ENCODE measurements at regions not wholly inside any gene's neighbourhood (a gene's known extent, or its start where the extent isn't known, plus 50 kb on each side); places are given as distances from the start of the nearest gene placed in this dataset.

DNA sequence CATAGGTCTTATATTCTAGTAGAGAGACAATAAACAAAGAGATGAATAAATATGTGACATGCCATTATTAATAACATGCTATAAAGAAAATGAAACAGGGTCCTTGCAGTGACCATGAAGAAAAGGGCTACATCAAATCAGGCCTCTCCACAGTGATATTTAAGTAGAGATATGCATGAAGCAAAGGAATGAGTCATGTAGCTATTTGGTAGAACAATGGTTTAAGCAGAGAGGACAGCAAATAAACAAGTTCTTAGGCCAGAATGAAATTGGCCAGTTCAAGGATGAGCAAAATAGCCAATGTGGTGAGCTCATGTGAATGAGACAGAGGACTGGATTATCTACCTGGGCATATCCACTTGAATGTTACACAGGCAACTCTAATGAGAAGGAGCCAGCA lies 172.2 kb upstream of the FERD3L start:
- CTCF ChIA-PET: no interaction called here
- POLR2A ChIA-PET (ENCODE audit: unreplicated experiment): no interaction called here
- peak; percentile 9 for DNase-seq
- Histone ChIP-seq H2AK5ac (ENCODE audit: low read depth, low read length) (no peak overlapping the region), H2BK120ac (ENCODE audit: low read depth, low read length) (no peak overlapping the region), H3K9me1 (ENCODE audit: insufficient read depth, low read length) (no peaks in the 10 kb centered on the region), H3K36me3 (ENCODE audit: control insufficient read depth, insufficient read depth, low read length) (no peaks in the 10 kb centered on the region), H3K4me3 (ENCODE audit: insufficient read depth, low read depth, low read length) (no peak overlapping the region), H4K20me1 (ENCODE audit: insufficient read depth, low read length) (no peaks in the 10 kb centered on the region), H3K9me3 (ENCODE audit: control insufficient read depth, insufficient read depth, low read length) (no peaks in the 10 kb centered on the region), H3K56ac (ENCODE audit: extremely low read depth, insufficient read depth, low read length) (no peak overlapping the region), H2AK9ac (replicated peaks; ENCODE audit: low read depth, low read length, poor library complexity) (no peak overlapping the region), H2BK15ac (ENCODE audit: low read depth, low read length) (no peak overlapping the region), H3K4me2 (ENCODE audit: low read depth, low read length) (no peak overlapping the region), H3K4ac (ENCODE audit: low read depth, low read length) (no peak overlapping the region), H4K8ac (ENCODE audit: low read depth in 2 of 2, low read length in 2 of 2) (no peak overlapping the region), H3K4me1 (ENCODE audit: control insufficient read depth, insufficient read depth, low read length) (no peaks in the 10 kb centered on the region), H3K27ac (ENCODE audit: insufficient read depth, low read length) (no peak overlapping the region), H4K91ac (ENCODE audit: insufficient read depth, low read depth, low read length) (no peak overlapping the region), H2AFZ (replicated peaks; ENCODE audit: low read length, poor library complexity) (no peak overlapping the region), H3K27me3 (ENCODE audit: control insufficient read depth, insufficient read depth, low read length) (no peaks in the 10 kb centered on the region), H3K18ac (ENCODE audit: low read depth, low read length) (no peak overlapping the region), H3K23ac (ENCODE audit: low read depth, low read length) (no peak overlapping the region), H3K9ac (ENCODE audit: low read depth, low read length) (no peak overlapping the region), H4K5ac (ENCODE audit: low read depth, low read length) (no peak overlapping the region), H2BK5ac (ENCODE audit: low read depth, low read length, poor library complexity, severe bottlenecking) (no peak overlapping the region), H3K14ac (replicated peaks; ENCODE audit: low read depth, low read length) (no peak overlapping the region), H3K79me1 (ENCODE audit: low read depth in 1 of 2, low read length in 2 of 2) (no peaks in the 10 kb centered on the region), H2BK20ac (ENCODE audit: low read depth, low read length) (no peak overlapping the region)
- ATAC-seq (ENCODE audit: low read depth): no peak
- TF ChIP-seq RAD21 (IDR thresholded peaks at IDR 0.05; ENCODE audit: low read length) (no peak), USF2 (IDR thresholded peaks at IDR 0.05; ENCODE audit: low read depth, low read length) (no peak), CHD1 (IDR thresholded peaks at IDR 0.05; ENCODE audit: low read depth, low read length) (no peak), ELK1 (IDR thresholded peaks at IDR 0.05; ENCODE audit: borderline replicate concordance, low read depth, low read length) (no peak), NFE2L2 (IDR thresholded peaks at IDR 0.05; ENCODE audit: low read depth, low read length) (no peak), RFX5 (IDR thresholded peaks at IDR 0.05; ENCODE audit: low read depth, low read length) (no peak), MXI1 (IDR thresholded peaks at IDR 0.05; ENCODE audit: borderline replicate concordance, low read depth, low read length) (no peak), CEBPB (IDR thresholded peaks at IDR 0.05; ENCODE audit: low read depth, low read length) (no peak), FOS (IDR thresholded peaks at IDR 0.05; ENCODE audit: low read depth, low read length) (no peak), BHLHE40 (IDR thresholded peaks at IDR 0.05; ENCODE audit: low read depth, low read length) (no peak), MAFK (IDR thresholded peaks at IDR 0.05; ENCODE audit: low read depth, low read length) (no peak), SMC3 (IDR thresholded peaks at IDR 0.05; ENCODE audit: low read depth, low read length) (no peak), RCOR1 (IDR thresholded peaks at IDR 0.05; ENCODE audit: insufficient replicate concordance, low read length) (no peak)
- TF ChIP-seq, protein P1, sequence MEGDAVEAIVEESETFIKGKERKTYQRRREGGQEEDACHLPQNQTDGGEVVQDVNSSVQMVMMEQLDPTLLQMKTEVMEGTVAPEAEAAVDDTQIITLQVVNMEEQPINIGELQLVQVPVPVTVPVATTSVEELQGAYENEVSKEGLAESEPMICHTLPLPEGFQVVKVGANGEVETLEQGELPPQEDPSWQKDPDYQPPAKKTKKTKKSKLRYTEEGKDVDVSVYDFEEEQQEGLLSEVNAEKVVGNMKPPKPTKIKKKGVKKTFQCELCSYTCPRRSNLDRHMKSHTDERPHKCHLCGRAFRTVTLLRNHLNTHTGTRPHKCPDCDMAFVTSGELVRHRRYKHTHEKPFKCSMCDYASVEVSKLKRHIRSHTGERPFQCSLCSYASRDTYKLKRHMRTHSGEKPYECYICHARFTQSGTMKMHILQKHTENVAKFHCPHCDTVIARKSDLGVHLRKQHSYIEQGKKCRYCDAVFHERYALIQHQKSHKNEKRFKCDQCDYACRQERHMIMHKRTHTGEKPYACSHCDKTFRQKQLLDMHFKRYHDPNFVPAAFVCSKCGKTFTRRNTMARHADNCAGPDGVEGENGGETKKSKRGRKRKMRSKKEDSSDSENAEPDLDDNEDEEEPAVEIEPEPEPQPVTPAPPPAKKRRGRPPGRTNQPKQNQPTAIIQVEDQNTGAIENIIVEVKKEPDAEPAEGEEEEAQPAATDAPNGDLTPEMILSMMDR (conservative IDR thresholded peaks at IDR 0.05; ENCODE audit: low read depth, low read length): no peak
- intact Hi-C loops (cut with micrococcal nuclease) (no loop called here), dilution Hi-C loops (cut with HindIII; ENCODE audit: low sequenced_read_pairs, unreplicated experiment) (no loop called here), in situ Hi-C loops (cut with MboI; ENCODE audit: low sequenced_read_pairs) (no loop called here)
- BruUV-seq (replicated peaks): no TSS peak
